Fibroblast of skin of scalp (primary cell): ENCODE measurements at regions not wholly inside any gene's neighbourhood (a gene's known extent, or its start where the extent isn't known, plus 50 kb on each side); places are given as distances from the start of the nearest gene placed in this dataset.

Experiments used
- DNase-seq: peaks from one replicate; pipeline ENCODE4 v3.0.0-alpha.2; 2013

DNA sequence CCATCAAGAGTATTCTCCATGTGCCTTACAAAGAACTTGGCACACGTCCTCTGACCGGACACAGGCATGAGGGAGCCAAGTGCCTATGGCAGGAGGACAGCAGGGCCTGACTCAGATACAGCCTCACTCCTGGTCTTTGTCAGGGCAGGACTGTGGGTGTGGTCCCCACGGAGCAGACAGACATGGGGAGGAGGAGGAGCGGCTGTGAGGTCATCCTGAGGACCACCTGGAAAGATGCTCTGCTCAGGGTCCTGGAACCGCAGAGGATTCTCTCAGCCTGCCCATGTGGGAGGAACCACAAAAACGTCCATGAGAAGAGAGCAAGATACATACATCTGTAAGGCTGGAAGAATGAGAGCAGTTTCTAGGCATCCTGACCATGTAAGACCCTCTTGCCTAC, 576.3 kb downstream of the BRD1 start:
- no peak for DNase-seq

- no peak for DNase-seq
Measured at GRCh38 chr22:49247194-49247924, 580.3 kb downstream of the BRD1 start.

GRCh38 chr22:49244466-49245420, 582.9 kb downstream of the BRD1 start:
- no peak for DNase-seq

GRCh38 chr22:49243965-49244364, 583.7 kb downstream of the BRD1 start:
- DNase-seq, result no peak

DNA sequence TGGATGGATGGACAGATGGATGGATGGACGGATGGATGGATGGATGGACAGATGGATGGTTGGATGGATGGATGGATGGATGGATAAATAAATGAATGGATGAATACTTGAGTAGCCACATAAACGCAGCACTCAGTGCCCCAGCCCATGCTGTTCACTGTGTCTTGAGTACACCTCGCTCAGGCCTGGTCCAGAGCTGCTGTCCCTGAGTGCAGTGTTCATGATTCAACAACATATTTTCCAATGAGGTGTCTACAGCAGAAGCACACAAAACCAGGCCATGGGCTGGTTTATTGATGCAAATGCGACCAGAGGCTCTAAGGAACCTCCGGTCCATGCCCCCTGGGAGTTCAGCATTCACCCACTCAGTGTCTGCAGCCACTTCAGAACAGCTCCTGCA, 584.3 kb downstream of the BRD1 start:
- no peak for DNase-seq

DNA sequence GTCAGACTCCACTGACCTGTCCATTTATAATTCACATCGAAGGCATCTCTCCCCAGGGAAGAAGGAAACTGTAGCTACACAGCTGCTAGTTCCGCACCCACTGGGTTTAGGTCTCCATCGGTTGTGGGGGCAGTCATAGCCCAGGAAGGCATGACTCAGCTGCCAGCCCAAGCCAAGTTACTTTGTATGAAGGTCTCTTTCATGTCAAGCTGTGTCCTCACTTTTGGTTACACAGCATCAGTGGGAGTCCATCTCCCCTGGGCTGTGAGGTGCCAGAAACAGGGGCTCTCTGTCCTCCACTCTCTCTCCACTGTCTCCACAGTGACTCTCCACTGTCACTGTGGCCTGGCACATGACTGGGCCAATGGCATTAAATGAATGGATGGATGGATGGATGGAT, 585.2 kb downstream of the BRD1 start:
- no peak for DNase-seq

DNA sequence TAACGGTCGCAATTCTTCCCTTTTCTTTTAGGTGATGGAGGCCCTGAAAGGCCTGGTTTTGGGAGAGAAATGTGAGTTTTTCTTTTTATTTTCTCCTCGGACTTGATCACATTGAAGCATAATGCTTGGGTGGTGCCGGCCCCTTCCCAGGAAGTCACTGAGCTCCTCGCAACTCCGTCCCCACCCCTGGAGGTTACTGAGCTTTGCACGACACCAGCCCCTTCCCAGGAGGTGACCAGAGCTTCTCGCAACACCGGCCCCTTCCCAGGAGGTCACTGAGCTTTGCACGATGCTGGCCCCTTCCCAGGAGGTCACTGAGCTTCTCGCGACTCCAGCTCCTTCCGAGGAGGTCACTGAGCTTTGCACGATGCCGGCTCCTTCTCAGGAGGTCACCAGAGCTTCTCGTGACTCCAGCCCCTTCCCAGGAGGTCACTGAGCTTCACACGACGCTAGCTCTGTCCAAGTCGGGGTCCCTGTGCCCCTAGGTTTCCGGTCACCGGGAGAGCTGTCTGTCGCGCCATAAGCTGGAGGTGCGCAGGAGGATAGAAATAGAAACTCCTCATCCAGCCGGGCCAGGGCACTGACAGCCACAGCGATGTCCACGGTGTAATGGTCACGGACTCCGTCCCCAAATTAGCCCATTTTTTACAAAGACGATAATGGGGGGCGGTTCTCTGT, 586.4 kb downstream of the BRD1 start:
- DNase-seq, result no peak

DNA sequence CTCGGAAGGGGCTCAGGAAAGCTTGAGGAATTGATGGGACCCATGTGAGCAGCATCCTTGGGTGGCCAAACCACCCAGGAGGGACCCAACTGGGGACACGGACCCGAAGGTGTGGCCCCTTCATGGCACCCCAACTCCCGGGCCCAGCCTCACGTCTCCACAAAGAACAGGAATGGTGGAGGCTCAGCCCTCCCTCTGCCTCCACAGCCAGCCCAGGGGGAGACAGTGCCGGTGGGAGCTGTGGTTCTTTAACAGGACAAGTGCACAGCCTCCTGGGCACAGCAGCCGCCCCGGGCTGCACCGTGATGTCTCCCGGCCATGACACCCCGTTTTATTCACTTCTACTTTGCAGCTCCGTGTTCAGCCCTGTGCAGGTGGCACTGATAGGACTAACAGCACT, 587.2 kb downstream of the BRD1 start:
- no peak for DNase-seq

GRCh38 chr22:49240016-49240380, 587.7 kb downstream of the BRD1 start:
- DNase-seq, result no peak

- DNase-seq, result no peak
Measured at GRCh38 chr22:49239264-49240015, 588.2 kb downstream of the BRD1 start.

- DNase-seq, result no peak
Measured at GRCh38 chr22:49238181-49239141, 589.2 kb downstream of the BRD1 start.

GRCh38 chr22:49237703-49238102, 590.0 kb downstream of the BRD1 start:
- no peak for DNase-seq

DNA sequence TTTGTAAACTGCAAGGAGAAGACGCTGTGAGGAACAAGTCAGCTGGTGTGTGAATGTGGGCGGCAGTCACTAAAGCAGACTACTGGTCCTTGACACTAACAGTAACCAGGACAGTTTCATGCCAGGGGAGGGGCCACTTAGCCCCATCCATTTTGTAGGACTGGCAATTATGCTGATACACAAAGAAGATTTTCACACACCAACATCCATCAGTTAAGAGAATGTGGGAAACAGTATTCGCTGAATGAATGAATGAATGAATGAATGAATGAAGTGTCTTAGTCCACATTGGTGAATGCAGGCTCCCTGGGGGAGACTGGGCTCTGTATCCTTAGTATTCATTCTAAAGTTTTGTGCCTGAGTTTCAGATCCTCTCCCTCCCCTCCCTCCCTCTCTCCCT, 590.4 kb downstream of the BRD1 start:
- no peak for DNase-seq

DNA sequence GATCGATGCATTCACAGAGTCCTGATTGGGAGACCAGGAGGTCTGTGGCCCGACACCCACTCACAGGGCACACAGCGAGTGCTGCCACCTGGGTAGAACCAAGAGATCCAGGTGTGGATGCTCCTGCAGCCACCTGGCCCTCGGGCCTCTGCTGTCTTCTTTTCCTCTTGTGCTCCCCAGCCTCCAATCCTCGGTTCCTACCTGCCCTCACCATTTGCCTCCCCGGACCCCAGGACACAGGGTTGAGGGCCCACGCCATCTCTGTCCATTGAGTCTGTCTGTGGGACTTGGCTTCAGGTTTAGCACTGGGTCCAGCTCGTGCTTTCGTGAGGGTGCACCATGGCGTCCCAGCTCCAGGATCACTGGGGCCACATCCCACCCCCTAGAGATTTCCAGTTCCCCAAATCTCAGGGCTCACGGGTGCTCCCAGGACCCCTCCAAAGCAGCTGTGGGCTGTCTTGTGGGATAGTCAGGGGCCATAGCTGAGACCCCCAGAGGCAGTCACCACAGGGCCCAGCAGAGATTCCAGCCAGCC, 591.1 kb downstream of the BRD1 start:
- DNase-seq, result no peak

DNA sequence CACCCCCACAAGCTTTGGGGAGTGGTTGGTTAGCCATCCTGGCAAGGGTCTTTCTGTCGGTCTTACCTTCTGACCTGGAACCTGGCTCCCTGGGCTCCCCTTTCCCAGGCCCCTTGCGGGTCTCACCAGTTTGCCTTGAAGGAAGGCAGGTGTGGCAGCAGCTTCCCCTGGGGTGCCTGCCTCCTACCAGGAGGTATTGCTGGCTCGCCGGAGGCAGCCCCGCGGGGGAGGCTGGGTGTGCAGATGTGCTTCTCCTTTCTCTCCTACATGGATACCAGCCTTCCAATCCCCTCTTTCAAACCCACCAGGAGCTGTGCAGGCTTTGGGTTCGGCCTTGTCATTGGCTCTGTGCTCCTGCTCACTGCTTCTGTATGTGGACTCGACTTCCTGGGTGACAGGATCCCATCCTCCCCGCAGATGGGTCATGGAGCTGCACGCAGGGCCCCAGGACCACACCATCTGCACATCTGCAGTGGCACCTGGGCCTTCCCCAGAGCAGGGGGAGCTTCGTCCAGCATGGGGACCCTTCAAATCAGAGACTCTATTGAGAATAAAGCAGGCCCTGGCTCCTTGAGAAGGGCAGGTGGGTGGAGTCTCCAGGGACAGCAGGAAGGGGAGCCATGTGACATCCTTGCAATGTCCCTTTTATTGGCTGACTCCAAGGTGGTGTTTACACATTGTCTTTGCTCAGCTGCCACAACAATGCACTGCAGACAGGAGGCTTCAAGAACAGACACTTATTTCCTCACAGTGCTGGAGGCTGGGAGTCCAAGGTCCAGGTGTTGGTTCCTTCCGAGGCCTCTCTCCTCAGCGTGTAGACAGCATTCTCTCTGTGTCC, 592.0 kb downstream of the BRD1 start:
- no peak for DNase-seq

DNA sequence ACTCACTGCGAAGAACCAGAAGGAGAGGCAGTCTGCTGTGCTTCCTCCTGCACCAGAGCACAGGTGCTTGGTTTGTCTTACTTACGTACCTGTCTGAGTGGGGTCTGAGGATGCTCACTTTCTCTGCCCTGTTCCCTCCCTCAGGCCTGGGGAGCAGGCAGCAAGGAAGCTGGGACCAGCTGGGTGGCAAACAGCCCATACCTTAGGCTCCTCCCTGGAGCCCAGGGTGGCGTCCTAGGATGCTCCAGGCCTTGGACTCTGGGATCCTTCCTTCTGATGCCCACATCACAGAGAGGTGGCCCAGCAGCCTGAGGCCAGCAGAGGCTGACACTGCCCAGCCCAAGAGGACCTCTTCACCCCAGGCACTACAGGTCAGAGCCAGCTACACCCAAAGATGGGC, 593.2 kb downstream of the BRD1 start:
- no peak for DNase-seq

DNA sequence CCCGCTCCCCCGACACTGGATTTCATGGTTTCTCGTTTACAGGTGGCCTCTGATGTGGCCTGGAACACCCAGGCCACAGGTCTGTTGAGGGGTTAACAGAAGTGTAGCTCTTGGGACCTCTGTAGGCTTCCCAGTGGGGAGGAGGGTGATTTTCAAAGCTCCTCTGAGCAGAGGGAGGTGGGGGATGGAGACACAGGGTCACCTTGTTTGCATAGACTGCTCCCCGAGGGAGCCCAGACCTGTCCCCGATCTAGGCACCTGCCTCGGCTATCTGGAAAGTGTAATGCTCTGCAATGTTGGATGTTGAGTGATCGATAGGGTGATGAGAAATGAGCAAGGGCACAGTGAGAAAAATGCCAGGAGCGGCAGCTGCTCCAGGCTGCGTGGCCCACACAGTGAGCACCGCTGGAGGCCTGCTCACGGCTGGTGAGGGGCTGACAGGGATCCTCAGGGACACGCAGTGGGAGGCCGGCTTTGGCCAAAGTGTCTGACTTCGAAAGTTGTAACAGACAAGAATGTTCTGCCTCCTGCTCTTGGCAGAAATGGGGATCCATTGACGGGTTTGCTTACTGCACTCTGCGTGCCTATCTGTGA, 594.1 kb downstream of the BRD1 start:
- DNase-seq, result no peak

DNA sequence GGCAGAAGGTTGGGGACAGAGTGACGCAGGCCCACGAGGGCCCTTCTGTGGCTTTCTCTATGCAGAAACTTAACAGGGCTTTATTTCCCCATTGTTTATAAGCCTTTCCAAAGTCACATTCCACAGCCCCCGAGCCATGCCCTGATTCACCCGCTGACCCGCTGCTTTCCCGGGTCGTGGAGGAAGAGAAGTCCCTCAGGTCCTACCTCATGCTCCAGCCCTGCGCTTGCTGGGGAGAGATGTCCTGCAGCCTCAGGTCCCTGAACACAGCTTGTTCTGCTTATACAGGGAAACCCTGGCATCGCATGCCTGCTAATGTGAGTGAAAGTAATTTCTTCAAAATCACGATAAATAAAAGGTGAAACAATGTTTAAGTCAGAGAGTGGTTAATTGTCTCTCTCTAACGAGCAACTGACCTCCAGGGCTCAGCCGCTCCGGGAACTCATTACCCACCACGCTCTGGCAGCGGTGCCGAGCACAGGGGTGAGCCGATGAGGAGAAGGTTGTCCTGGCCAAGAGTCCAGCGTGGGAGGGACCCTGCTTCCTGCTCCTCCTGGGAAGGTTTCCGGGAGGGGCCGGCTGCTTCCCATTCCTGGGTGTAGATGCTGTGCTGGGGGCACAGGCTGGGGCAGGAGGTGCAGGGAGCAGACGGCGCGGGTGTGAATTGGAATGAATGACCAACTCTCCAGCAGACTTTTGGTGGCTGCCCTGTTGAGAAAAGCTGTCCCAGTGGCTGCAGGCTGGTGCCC, 595.2 kb downstream of the BRD1 start:
- no peak for DNase-seq

GRCh38 chr22:49230194-49230577, 597.5 kb downstream of the BRD1 start:
- no peak for DNase-seq
